ENCODE measurements at regions not wholly inside any gene's neighbourhood (a gene's known extent, or its start where the extent isn't known, plus 50 kb on each side); places are given as distances from the start of the nearest gene placed in this dataset.

- Histone ChIP-seq H3K4me1 (no peaks in the 10 kb centered on the region), H3K9me3 (no peaks in the 10 kb centered on the region), H3K27ac (no peak overlapping the region), H3K27me3 (no peaks in the 10 kb centered on the region), H3K36me3 (no peaks in the 10 kb centered on the region), H3K4me3 (no peak overlapping the region)
- TF ChIP-seq CTCF (IDR thresholded peaks at IDR 0.05) (no peak), POLR2A (IDR thresholded peaks at IDR 0.05) (no peak)
- no peak for DNase-seq
These were observed 328.5 kb upstream of the ZEB2 start for GRCh38 chr2:144848423-144848822.

- H3K4me1 ChIP-seq = no peaks in the 10 kb centered on the region
- no peak for TF ChIP-seq CTCF (IDR thresholded peaks at IDR 0.05)
- TF ChIP-seq POLR2A (IDR thresholded peaks at IDR 0.05) = no peak
- no peaks in the 10 kb centered on the region for H3K36me3 ChIP-seq
- H3K9me3 ChIP-seq = no peaks in the 10 kb centered on the region
- H3K27ac ChIP-seq = no peak overlapping the region
- H3K27me3 ChIP-seq = no peaks in the 10 kb centered on the region
- no peak overlapping the region for H3K4me3 ChIP-seq
- DNase-seq = no peak
These were observed 327.6 kb upstream of the ZEB2 start for GRCh38 chr2:144847347-144848080.

GRCh38 chr2:144836635-144837350, 316.9 kb upstream of the ZEB2 start:
- TF ChIP-seq CTCF (IDR thresholded peaks at IDR 0.05) (no peak), POLR2A (IDR thresholded peaks at IDR 0.05) (no peak)

GRCh38 chr2:144835634-144836350, 315.9 kb upstream of the ZEB2 start:
- H3K4me1 ChIP-seq = no peaks in the 10 kb centered on the region
- no peaks in the 10 kb centered on the region for H3K27me3 ChIP-seq
- no peaks in the 10 kb centered on the region for H3K9me3 ChIP-seq
- TF ChIP-seq POLR2A (IDR thresholded peaks at IDR 0.05) (no peak), CTCF (IDR thresholded peaks at IDR 0.05) (no peak)
- H3K27ac ChIP-seq = no peak overlapping the region
- no peak for DNase-seq
- no peaks in the 10 kb centered on the region for H3K36me3 ChIP-seq
- no peak overlapping the region for H3K4me3 ChIP-seq

More at GRCh38 chr2:144836635-144837350, 316.9 kb upstream of the ZEB2 start:
- Histone ChIP-seq H3K27ac (no peak overlapping the region), H3K36me3 (no peaks in the 10 kb centered on the region), H3K4me3 (no peak overlapping the region), H3K4me1 (no peaks in the 10 kb centered on the region), H3K9me3 (no peaks in the 10 kb centered on the region), H3K27me3 (no peaks in the 10 kb centered on the region)
- no peak for DNase-seq

GRCh38 chr2:144834998-144835633, 315.2 kb upstream of the ZEB2 start:
- Histone ChIP-seq H3K27me3 (no peaks in the 10 kb centered on the region), H3K4me3 (no peak overlapping the region), H3K36me3 (no peaks in the 10 kb centered on the region), H3K27ac (no peak overlapping the region), H3K9me3 (no peaks in the 10 kb centered on the region), H3K4me1 (no peaks in the 10 kb centered on the region)
- TF ChIP-seq CTCF (IDR thresholded peaks at IDR 0.05) (no peak), POLR2A (IDR thresholded peaks at IDR 0.05) (no peak)
- no peak for DNase-seq

Data from Peyer's patch (tissue), 4 donors.